CD4-positive, CD25-positive, alpha-beta regulatory T cell (primary cell): ENCODE measurements at regions not wholly inside any gene's neighbourhood (a gene's known extent, or its start where the extent isn't known, plus 50 kb on each side); places are given as distances from the start of the nearest gene placed in this dataset.

Experiments
- ATAC-seq, 2 donors: fragments of 150-1000 bp; cut with Tn5 transposase; one replicate each; pipeline ENCODE4 v1.10.0; 2021; ENCODE audit warnings: low read depth in 2 of 2, moderate number of reproducible peaks in 2 of 2, moderate library complexity in 1 of 2
- DNase-seq, 3 donors: peaks; one replicate each; pipeline versions ENCODE4 v3.0.0 to v3.0.0-alpha.2; 2012 to 2022; ENCODE audit warnings: mixed read lengths in 1 of 3
- H3K27ac ChIP-seq: one replicate; pipeline ENCODE4 v1.7.0; 2013; ENCODE audit warnings: mild to moderate bottlenecking, low read length; ENCODE audit not compliant: insufficient read depth, poor library complexity, severe bottlenecking
- H3K27me3 ChIP-seq: one replicate; pipeline ENCODE4 v1.7.0; 2013; ENCODE audit warnings: low read length; ENCODE audit not compliant: control insufficient read depth, insufficient read depth
- H3K36me3 ChIP-seq: one replicate; pipeline ENCODE4 v1.7.0; 2013; ENCODE audit warnings: mild to moderate bottlenecking, low read length, moderate library complexity; ENCODE audit not compliant: control insufficient read depth, insufficient read depth
- H3K4me1 ChIP-seq: 2 replicates; pipeline ENCODE4 v1.7.0; 2013; ENCODE audit warnings: mild to moderate bottlenecking, low read length; ENCODE audit not compliant: insufficient read depth, control insufficient read depth, poor library complexity, severe bottlenecking
- H3K4me3 ChIP-seq: one replicate; pipeline ENCODE4 v1.7.0; 2013; ENCODE audit warnings: low read depth, mild to moderate bottlenecking, low read length, moderate library complexity
- H3K9me3 ChIP-seq, 2 experiments: 1 replicate in 1 of 2; 2 replicates in 1 of 2; pipeline ENCODE4 v1.7.0; 2013; ENCODE audit warnings: low read length in 2 of 2, mild to moderate bottlenecking in 1 of 2, moderate library complexity in 1 of 2; ENCODE audit not compliant: control insufficient read depth in 2 of 2
- H3K27ac Mint-ChIP-seq, 3 donors: one replicate each; pipeline ENCODE4 v1.8.0; 2020 to 2022; ENCODE audit warnings: mild to moderate bottlenecking in 3 of 3, mixed read lengths in 3 of 3, moderate library complexity in 2 of 3
- H3K27me3 Mint-ChIP-seq: one replicate; pipeline ENCODE4 v1.8.0; 2022; ENCODE audit warnings: mild to moderate bottlenecking, mixed read lengths
- H3K36me3 Mint-ChIP-seq: one replicate; pipeline ENCODE4 v1.8.0; 2020; ENCODE audit warnings: mixed read lengths
- H3K4me1 Mint-ChIP-seq, 4 donors: one replicate each; pipeline ENCODE4 v1.8.0; 2020 to 2022; ENCODE audit warnings: mixed read lengths in 4 of 4, mild to moderate bottlenecking in 1 of 4
- H3K4me3 Mint-ChIP-seq, 4 donors: one replicate each; pipeline ENCODE4 v1.8.0; 2020 to 2022; ENCODE audit warnings: mild to moderate bottlenecking in 4 of 4, mixed read lengths in 4 of 4, moderate library complexity in 3 of 4
- H3K9me3 Mint-ChIP-seq, 7 donors: one replicate each; pipeline ENCODE4 v1.8.0; 2020 to 2022; ENCODE audit warnings: mixed read lengths in 7 of 7, mild to moderate bottlenecking in 3 of 7, moderate library complexity in 2 of 7

DNA sequence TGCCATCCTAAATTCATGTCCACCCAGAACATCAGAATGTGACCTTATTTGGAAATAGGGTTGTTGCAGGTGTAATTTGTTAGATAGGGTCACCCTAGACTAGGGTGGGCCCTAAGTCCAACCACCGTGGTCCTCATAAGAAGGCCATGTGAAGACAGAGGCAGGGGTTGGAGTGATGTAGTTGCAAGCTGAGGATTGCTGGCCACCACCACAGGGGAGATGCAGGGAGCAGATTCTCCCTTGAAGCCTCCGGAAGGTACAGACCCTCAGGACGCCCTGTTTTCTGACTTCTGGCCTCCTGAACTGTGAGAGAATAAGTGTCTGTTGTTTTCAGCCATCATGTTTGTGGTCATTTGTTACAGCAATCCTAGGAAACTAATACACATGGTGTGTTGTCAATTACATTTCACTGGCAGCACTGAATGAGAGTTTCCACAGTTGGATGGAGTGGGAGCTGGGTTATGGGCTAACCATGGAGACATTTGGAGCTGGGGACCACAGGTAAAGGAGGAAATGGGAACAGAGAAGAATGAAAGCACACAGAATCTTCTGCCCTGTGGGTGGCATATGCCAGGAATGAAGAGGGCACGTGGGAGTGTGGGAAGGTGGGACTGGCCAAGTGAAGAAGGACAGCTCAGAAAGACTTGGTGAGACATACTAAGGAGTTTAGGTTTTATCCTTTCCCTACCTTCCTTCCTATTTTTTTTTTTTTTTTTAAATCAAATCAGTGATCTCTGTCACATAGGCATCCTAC is 266.0 kb downstream of the MYCN start:
- Mint-ChIP-seq H3K27me3 (peaks cover 4% of the 10 kb centered on the region), H3K27ac (no peak overlapping the region), H3K36me3 (no peaks in the 10 kb centered on the region), H3K4me1 (no peaks in the 10 kb centered on the region), H3K9me3 (peaks cover 0 to 5% (median 0%) of the 10 kb centered on the region in 7 donors), H3K4me3 (no peak overlapping the region)
- H3K27ac ChIP-seq = no peak overlapping the region
- H3K9me3 ChIP-seq = no peaks in the 10 kb centered on the region
- H3K36me3 ChIP-seq = no peaks in the 10 kb centered on the region
- no peaks in the 10 kb centered on the region for H3K27me3 ChIP-seq
- DNase-seq (no peak), ATAC-seq (no peak)
- H3K4me3 ChIP-seq = no peak overlapping the region
- H3K4me1 ChIP-seq = no peaks in the 10 kb centered on the region

GRCh38 chr2:16205631-16206030 is 265.3 kb downstream of the MYCN start:
- H3K27me3 ChIP-seq = no peaks in the 10 kb centered on the region
- Mint-ChIP-seq H3K4me1 (no peaks in the 10 kb centered on the region), H3K4me3 (no peak overlapping the region), H3K27ac (no peak overlapping the region), H3K9me3 (peaks cover 0 to 5% (median 0%) of the 10 kb centered on the region in 7 donors), H3K27me3 (no peaks in the 10 kb centered on the region), H3K36me3 (no peaks in the 10 kb centered on the region)
- ATAC-seq = no peak
- H3K9me3 ChIP-seq = no peaks in the 10 kb centered on the region
- DNase-seq = no peak
- H3K4me3 ChIP-seq = no peak overlapping the region
- no peaks in the 10 kb centered on the region for H3K36me3 ChIP-seq
- H3K27ac ChIP-seq = no peak overlapping the region
- no peaks in the 10 kb centered on the region for H3K4me1 ChIP-seq

- Histone ChIP-seq H3K9me3 (no peaks in the 10 kb centered on the region), H3K4me1 (no peaks in the 10 kb centered on the region), H3K4me3 (no peak overlapping the region), H3K27me3 (no peaks in the 10 kb centered on the region), H3K27ac (no peak overlapping the region), H3K36me3 (no peaks in the 10 kb centered on the region)
- Mint-ChIP-seq H3K27me3 (no peaks in the 10 kb centered on the region), H3K4me3 (no peak overlapping the region), H3K4me1 (no peaks in the 10 kb centered on the region), H3K36me3 (no peaks in the 10 kb centered on the region), H3K27ac (no peak overlapping the region), H3K9me3 (peaks cover 0 to 5% (median 0%) of the 10 kb centered on the region in 7 donors)
- no peak for ATAC-seq
- no peak for DNase-seq
Observed at GRCh38 chr2:16204886-16205620, 264.7 kb downstream of the MYCN start.

- Histone ChIP-seq H3K27ac (no peak overlapping the region), H3K36me3 (no peaks in the 10 kb centered on the region), H3K27me3 (no peaks in the 10 kb centered on the region), H3K4me3 (no peak overlapping the region), H3K9me3 (no peaks in the 10 kb centered on the region), H3K4me1 (no peaks in the 10 kb centered on the region)
- no peaks in the 10 kb centered on the region for H3K27me3 Mint-ChIP-seq
- DNase-seq (no peak), ATAC-seq (no peak)
- no peak overlapping the region for H3K27ac Mint-ChIP-seq
- H3K9me3 Mint-ChIP-seq = peaks cover 0 to 5% (median 0%) of the 10 kb centered on the region in 7 donors
- H3K4me3 Mint-ChIP-seq = no peak overlapping the region
- no peaks in the 10 kb centered on the region for H3K36me3 Mint-ChIP-seq
- no peaks in the 10 kb centered on the region for H3K4me1 Mint-ChIP-seq
Observed at GRCh38 chr2:16204251-16204650, 263.9 kb downstream of the MYCN start.

- Mint-ChIP-seq H3K4me3 (no peak overlapping the region), H3K9me3 (peaks cover 0 to 5% (median 0%) of the 10 kb centered on the region in 7 donors), H3K27ac (no peak overlapping the region), H3K27me3 (no peaks in the 10 kb centered on the region), H3K36me3 (no peaks in the 10 kb centered on the region), H3K4me1 (no peaks in the 10 kb centered on the region)
- Histone ChIP-seq H3K27me3 (no peaks in the 10 kb centered on the region), H3K27ac (no peak overlapping the region), H3K9me3 (no peaks in the 10 kb centered on the region), H3K36me3 (no peaks in the 10 kb centered on the region), H3K4me1 (no peaks in the 10 kb centered on the region), H3K4me3 (no peak overlapping the region)
- ATAC-seq (no peak), DNase-seq (no peak)
Observed at GRCh38 chr2:16203691-16204090, 263.3 kb downstream of the MYCN start.

GRCh38 chr2:16203069-16203468 is 262.7 kb downstream of the MYCN start:
- Mint-ChIP-seq H3K36me3 (no peaks in the 10 kb centered on the region), H3K9me3 (peaks cover 0 to 5% (median 0%) of the 10 kb centered on the region in 7 donors), H3K4me1 (no peaks in the 10 kb centered on the region), H3K27ac (no peak overlapping the region), H3K27me3 (no peaks in the 10 kb centered on the region), H3K4me3 (no peak overlapping the region)
- no peaks in the 10 kb centered on the region for H3K4me1 ChIP-seq
- no peaks in the 10 kb centered on the region for H3K36me3 ChIP-seq
- ATAC-seq (no peak), DNase-seq (no peak)
- no peaks in the 10 kb centered on the region for H3K27me3 ChIP-seq
- H3K9me3 ChIP-seq = no peaks in the 10 kb centered on the region
- H3K4me3 ChIP-seq = no peak overlapping the region
- H3K27ac ChIP-seq = no peak overlapping the region

DNA sequence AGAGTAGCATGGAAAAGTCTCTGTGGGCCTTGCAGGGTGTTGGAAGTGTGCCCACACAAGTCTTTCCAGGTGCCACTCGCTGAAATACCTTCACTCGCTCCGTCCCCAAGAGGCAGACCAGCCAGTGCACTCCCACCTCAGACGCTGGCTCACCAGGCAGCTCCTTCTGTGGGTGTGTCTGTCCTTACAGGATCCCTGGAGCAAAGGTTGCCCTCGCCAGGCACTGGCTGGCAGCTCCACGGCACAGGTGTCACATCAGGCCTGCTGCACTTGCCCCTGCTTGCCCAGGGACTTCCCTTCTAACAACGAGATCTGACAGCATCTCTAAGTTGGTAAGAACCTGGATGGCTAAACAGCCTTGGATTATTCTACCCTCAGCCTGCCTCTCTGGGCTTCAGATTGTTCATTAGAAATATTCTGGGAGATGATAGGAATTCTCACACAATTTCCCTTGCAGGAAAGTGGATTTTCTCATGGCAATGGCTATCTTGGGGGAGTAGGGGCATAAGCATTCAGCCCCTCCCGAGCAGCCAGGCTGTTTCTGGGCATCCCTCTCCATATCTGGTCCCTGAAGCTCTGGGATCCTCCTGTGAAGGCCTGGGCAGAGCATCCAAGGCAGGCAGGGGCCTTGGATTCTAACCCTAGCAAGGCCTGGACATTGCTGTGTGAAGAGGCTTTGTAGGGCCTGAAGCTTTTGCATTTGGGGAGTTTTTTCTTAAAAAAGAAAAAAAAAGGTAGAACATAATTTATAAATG is 262.1 kb downstream of the MYCN start:
- Histone ChIP-seq H3K4me3 (no peak overlapping the region), H3K9me3 (no peaks in the 10 kb centered on the region), H3K27me3 (no peaks in the 10 kb centered on the region), H3K36me3 (no peaks in the 10 kb centered on the region), H3K27ac (no peak overlapping the region), H3K4me1 (no peaks in the 10 kb centered on the region)
- Mint-ChIP-seq H3K27me3 (no peaks in the 10 kb centered on the region), H3K9me3 (peaks cover 0 to 5% (median 0%) of the 10 kb centered on the region in 7 donors), H3K4me3 (no peak overlapping the region), H3K27ac (no peak overlapping the region), H3K4me1 (no peaks in the 10 kb centered on the region), H3K36me3 (no peaks in the 10 kb centered on the region)
- ATAC-seq = no peak
- no peak for DNase-seq
